ENCODE measurements at regions not wholly inside any gene's neighbourhood (a gene's known extent, or its start where the extent isn't known, plus 50 kb on each side); places are given as distances from the start of the nearest gene placed in this dataset.

DNA sequence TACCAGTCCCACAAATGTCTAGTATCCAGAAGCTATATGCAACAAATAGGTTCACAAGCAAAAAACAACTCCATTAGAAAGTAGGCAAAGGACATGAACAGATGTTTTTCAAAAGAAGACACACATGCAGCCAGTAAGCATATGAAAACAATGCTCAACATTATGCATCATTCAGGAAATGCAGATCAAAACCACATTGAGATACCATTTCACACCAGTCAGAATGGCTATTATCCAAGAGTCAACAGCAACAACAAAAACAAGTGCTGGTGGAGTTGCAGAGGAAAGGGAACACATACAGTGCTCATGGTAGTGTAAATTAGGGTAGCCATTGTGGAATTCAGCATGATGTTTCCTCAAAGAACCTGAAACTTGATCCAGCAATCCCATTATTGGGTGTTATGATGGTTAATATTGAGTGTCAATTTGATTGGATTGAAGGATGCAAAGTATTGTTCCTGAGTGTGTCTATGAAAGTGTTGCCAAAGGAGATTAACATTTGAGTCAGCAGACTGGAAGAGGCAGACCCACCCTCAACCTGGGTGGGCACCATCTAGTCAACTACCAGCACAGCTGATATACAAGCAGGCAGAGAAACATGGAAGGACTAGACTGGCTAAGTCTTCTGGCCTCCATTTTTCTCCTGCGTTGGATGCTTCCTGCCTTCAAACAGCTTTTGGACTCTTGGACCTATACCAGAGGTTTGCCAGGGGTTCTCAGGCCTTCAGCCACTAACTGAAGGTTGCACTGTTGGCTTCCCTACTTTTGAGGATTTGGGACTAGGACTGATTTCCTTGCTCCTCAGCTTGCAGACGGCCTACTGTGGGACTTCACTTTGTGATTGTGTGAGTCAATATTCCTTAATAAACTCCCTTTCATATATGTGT lies 218.4 kb upstream of the SEMA3D start:
- ATAC-seq (ENCODE audit: low read depth in 2 of 2) (no peak), DNase-seq (no peak)
- Histone ChIP-seq H3K27ac (ENCODE audit: insufficient read depth, low read length, poor library complexity, severe bottlenecking) (no peak overlapping the region), H3K4me1 (ENCODE audit: control insufficient read depth, insufficient read depth, low read length, poor library complexity, severe bottlenecking) (no peaks in the 10 kb centered on the region), H3K27me3 (ENCODE audit: control insufficient read depth, insufficient read depth, low read length) (no peaks in the 10 kb centered on the region), H3K9me3 (ENCODE audit: control insufficient read depth in 2 of 2, low read length in 2 of 2) (no peaks in the 10 kb centered on the region), H3K4me3 (ENCODE audit: low read depth, low read length) (no peak overlapping the region), H3K36me3 (ENCODE audit: control insufficient read depth, insufficient read depth, low read length) (no peaks in the 10 kb centered on the region)
- Mint-ChIP-seq H3K9me3 (peaks cover 0 to 11% (median 3%) of the 10 kb centered on the region in 7 donors), H3K4me1 (no peaks in the 10 kb centered on the region), H3K27me3 (no peaks in the 10 kb centered on the region), H3K4me3 (no peak overlapping the region), H3K27ac (no peak overlapping the region), H3K36me3 (no peaks in the 10 kb centered on the region)

DNA sequence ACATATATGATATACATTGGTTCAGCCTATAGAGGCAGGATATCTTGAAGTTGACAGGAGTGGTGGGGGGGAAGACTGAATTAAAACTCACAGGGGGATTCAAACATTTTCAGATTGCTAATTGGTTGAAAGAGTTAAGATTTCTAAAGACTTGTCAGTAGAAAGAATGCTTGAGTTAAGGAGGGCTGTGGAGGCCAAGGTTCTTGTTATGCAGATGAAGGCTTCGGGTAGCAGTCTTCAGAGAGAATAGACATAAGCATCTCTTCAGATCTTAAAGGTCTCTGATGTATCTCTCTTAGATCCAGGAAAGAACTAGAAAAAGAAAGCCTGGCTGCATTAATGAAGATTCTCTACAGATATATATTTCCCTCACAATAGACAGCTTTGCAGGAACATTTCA lies 209.8 kb upstream of the SEMA3D start:
- ATAC-seq (ENCODE audit: low read depth in 2 of 2): no peak
- no peak for DNase-seq

GRCh38 chr7:85392789-85393188 lies 205.9 kb upstream of the SEMA3D start:
- Mint-ChIP-seq H3K4me3 (no peak overlapping the region), H3K27ac (no peak overlapping the region), H3K27me3 (no peaks in the 10 kb centered on the region), H3K36me3 (no peaks in the 10 kb centered on the region), H3K4me1 (no peaks in the 10 kb centered on the region), H3K9me3 (peaks cover 4 to 22% (median 8%) of the 10 kb centered on the region in 7 donors)
- no peaks in the 10 kb centered on the region for H3K4me1 ChIP-seq (ENCODE audit: control insufficient read depth, insufficient read depth, low read length, poor library complexity, severe bottlenecking)
- no peak for ATAC-seq (ENCODE audit: low read depth in 2 of 2)
- no peak for DNase-seq
- H3K27ac ChIP-seq (ENCODE audit: insufficient read depth, low read length, poor library complexity, severe bottlenecking): no peak overlapping the region
- no peak overlapping the region for H3K4me3 ChIP-seq (ENCODE audit: low read depth, low read length)
- H3K27me3 ChIP-seq (ENCODE audit: control insufficient read depth, insufficient read depth, low read length): no peaks in the 10 kb centered on the region
- H3K9me3 ChIP-seq (ENCODE audit: control insufficient read depth in 2 of 2, low read length in 2 of 2): peaks cover 0 to 6% of the 10 kb centered on the region in 2 experiments
- no peaks in the 10 kb centered on the region for H3K36me3 ChIP-seq (ENCODE audit: control insufficient read depth, insufficient read depth, low read length)

More for the DNA sequence above, 209.8 kb upstream of the SEMA3D start:
- no peaks in the 10 kb centered on the region for H3K36me3 Mint-ChIP-seq
- H3K27me3 Mint-ChIP-seq: no peaks in the 10 kb centered on the region
- Histone ChIP-seq H3K36me3 (ENCODE audit: control insufficient read depth, insufficient read depth, low read length) (no peaks in the 10 kb centered on the region), H3K27me3 (ENCODE audit: control insufficient read depth, insufficient read depth, low read length) (no peaks in the 10 kb centered on the region), H3K4me1 (ENCODE audit: control insufficient read depth, insufficient read depth, low read length, poor library complexity, severe bottlenecking) (no peaks in the 10 kb centered on the region), H3K9me3 (ENCODE audit: control insufficient read depth in 2 of 2, low read length in 2 of 2) (peaks cover 0 to 9% of the 10 kb centered on the region in 2 experiments), H3K4me3 (ENCODE audit: low read depth, low read length) (no peak overlapping the region), H3K27ac (ENCODE audit: insufficient read depth, low read length, poor library complexity, severe bottlenecking) (no peak overlapping the region)
- no peak overlapping the region for H3K4me3 Mint-ChIP-seq
- H3K9me3 Mint-ChIP-seq: peaks cover 4 to 14% (median 8%) of the 10 kb centered on the region in 7 donors
- no peaks in the 10 kb centered on the region for H3K4me1 Mint-ChIP-seq
- peak overlapping the region in 1 of 3 donors; percentile 50 for H3K27ac Mint-ChIP-seq

GRCh38 chr7:85392326-85392725 lies 205.5 kb upstream of the SEMA3D start:
- no peak overlapping the region for H3K27ac ChIP-seq (ENCODE audit: insufficient read depth, low read length, poor library complexity, severe bottlenecking)
- H3K4me1 ChIP-seq (ENCODE audit: control insufficient read depth, insufficient read depth, low read length, poor library complexity, severe bottlenecking): no peaks in the 10 kb centered on the region
- H3K27me3 Mint-ChIP-seq: no peaks in the 10 kb centered on the region
- no peak overlapping the region for H3K4me3 Mint-ChIP-seq
- H3K4me1 Mint-ChIP-seq: no peaks in the 10 kb centered on the region
- peaks cover 2 to 22% (median 8%) of the 10 kb centered on the region in 7 donors for H3K9me3 Mint-ChIP-seq
- H3K36me3 Mint-ChIP-seq: no peaks in the 10 kb centered on the region
- H3K4me3 ChIP-seq (ENCODE audit: low read depth, low read length): no peak overlapping the region
- no peaks in the 10 kb centered on the region for H3K27me3 ChIP-seq (ENCODE audit: control insufficient read depth, insufficient read depth, low read length)
- H3K27ac Mint-ChIP-seq: no peak overlapping the region
- ATAC-seq (ENCODE audit: low read depth in 2 of 2) (no peak), DNase-seq (no peak)
- H3K9me3 ChIP-seq (ENCODE audit: control insufficient read depth in 2 of 2, low read length in 2 of 2): peaks cover 0 to 6% of the 10 kb centered on the region in 2 experiments
- H3K36me3 ChIP-seq (ENCODE audit: control insufficient read depth, insufficient read depth, low read length): no peaks in the 10 kb centered on the region

DNA sequence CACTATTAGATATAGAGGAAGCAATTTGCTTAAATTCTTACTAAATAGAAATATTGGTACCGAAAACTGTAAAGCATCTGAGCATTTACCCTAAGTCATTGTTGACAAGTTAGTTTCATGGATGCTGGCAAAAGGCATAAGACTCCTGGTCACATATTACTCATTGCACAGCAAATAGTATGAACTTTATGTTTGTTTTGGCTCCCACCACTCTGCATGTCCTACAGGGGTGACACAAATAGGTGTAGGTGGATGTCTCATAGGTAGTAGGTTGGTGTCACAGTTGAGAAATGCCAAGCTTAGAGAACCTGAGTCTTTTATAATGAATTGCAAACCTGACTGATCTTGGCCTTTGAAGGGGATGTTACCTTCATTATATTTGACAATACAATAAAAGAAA lies 199.6 kb upstream of the SEMA3D start:
- H3K27me3 Mint-ChIP-seq: no peaks in the 10 kb centered on the region
- H3K4me3 ChIP-seq (ENCODE audit: low read depth, low read length): no peak overlapping the region
- DNase-seq: no peak
- H3K9me3 ChIP-seq (ENCODE audit: control insufficient read depth in 2 of 2, low read length in 2 of 2): peaks cover 0 to 2% of the 10 kb centered on the region in 2 experiments
- H3K9me3 Mint-ChIP-seq: peaks cover 0 to 18% (median 5%) of the 10 kb centered on the region in 7 donors
- no peak overlapping the region for H3K27ac ChIP-seq (ENCODE audit: insufficient read depth, low read length, poor library complexity, severe bottlenecking)
- no peak overlapping the region for H3K27ac Mint-ChIP-seq
- H3K4me1 ChIP-seq (ENCODE audit: control insufficient read depth, insufficient read depth, low read length, poor library complexity, severe bottlenecking): no peaks in the 10 kb centered on the region
- no peak for ATAC-seq (ENCODE audit: low read depth in 2 of 2)
- no peaks in the 10 kb centered on the region for H3K4me1 Mint-ChIP-seq
- H3K4me3 Mint-ChIP-seq: no peak overlapping the region
- no peaks in the 10 kb centered on the region for H3K36me3 ChIP-seq (ENCODE audit: control insufficient read depth, insufficient read depth, low read length)
- H3K36me3 Mint-ChIP-seq: no peaks in the 10 kb centered on the region
- no peaks in the 10 kb centered on the region for H3K27me3 ChIP-seq (ENCODE audit: control insufficient read depth, insufficient read depth, low read length)

DNA sequence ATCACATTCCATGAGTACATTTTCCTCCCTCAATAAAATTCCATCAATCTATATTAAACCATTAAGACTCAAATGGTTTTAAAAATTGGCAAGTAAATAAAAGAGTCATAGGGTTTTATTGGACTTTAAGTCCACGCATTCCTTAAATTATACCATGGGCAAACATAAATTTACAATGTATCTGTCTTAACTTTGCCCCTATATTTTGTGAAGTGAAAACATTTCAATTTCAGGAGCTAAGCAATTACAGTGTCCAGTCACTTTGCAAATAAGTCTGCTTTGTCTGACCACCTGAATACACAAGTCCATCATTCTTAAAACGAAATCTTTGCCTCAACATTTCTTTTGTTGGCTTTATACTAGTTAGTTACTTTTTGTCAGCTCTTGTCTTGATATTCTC lies 197.5 kb upstream of the SEMA3D start:
- Mint-ChIP-seq H3K36me3 (no peaks in the 10 kb centered on the region), H3K4me3 (no peak overlapping the region), H3K4me1 (no peaks in the 10 kb centered on the region), H3K9me3 (peaks cover 0 to 11% (median 4%) of the 10 kb centered on the region in 7 donors), H3K27ac (no peak overlapping the region), H3K27me3 (no peaks in the 10 kb centered on the region)
- no peak for ATAC-seq (ENCODE audit: low read depth in 2 of 2)
- Histone ChIP-seq H3K36me3 (ENCODE audit: control insufficient read depth, insufficient read depth, low read length) (no peaks in the 10 kb centered on the region), H3K9me3 (ENCODE audit: control insufficient read depth in 2 of 2, low read length in 2 of 2) (peaks cover 0 to 2% of the 10 kb centered on the region in 2 experiments), H3K27me3 (ENCODE audit: control insufficient read depth, insufficient read depth, low read length) (no peaks in the 10 kb centered on the region), H3K4me1 (ENCODE audit: control insufficient read depth, insufficient read depth, low read length, poor library complexity, severe bottlenecking) (no peaks in the 10 kb centered on the region), H3K4me3 (ENCODE audit: low read depth, low read length) (no peak overlapping the region), H3K27ac (ENCODE audit: insufficient read depth, low read length, poor library complexity, severe bottlenecking) (no peak overlapping the region)
- DNase-seq: no peak

- Histone ChIP-seq H3K9me3 (ENCODE audit: control insufficient read depth in 2 of 2, low read length in 2 of 2) (no peaks in the 10 kb centered on the region), H3K4me1 (ENCODE audit: control insufficient read depth, insufficient read depth, low read length, poor library complexity, severe bottlenecking) (no peaks in the 10 kb centered on the region), H3K4me3 (ENCODE audit: low read depth, low read length) (no peak overlapping the region), H3K36me3 (ENCODE audit: control insufficient read depth, insufficient read depth, low read length) (no peaks in the 10 kb centered on the region), H3K27me3 (ENCODE audit: control insufficient read depth, insufficient read depth, low read length) (no peaks in the 10 kb centered on the region), H3K27ac (ENCODE audit: insufficient read depth, low read length, poor library complexity, severe bottlenecking) (no peak overlapping the region)
- Mint-ChIP-seq H3K9me3 (peaks cover 3 to 18% (median 10%) of the 10 kb centered on the region in 7 donors), H3K27me3 (no peaks in the 10 kb centered on the region), H3K4me3 (no peak overlapping the region), H3K4me1 (no peaks in the 10 kb centered on the region), H3K36me3 (no peaks in the 10 kb centered on the region), H3K27ac (no peak overlapping the region)
- no peak for ATAC-seq (ENCODE audit: low read depth in 2 of 2)
- no peak for DNase-seq
Observed at GRCh38 chr7:85381212-85381611, 194.4 kb upstream of the SEMA3D start.

GRCh38 chr7:85376589-85376988 lies 189.7 kb upstream of the SEMA3D start:
- Histone ChIP-seq H3K27me3 (ENCODE audit: control insufficient read depth, insufficient read depth, low read length) (no peaks in the 10 kb centered on the region), H3K4me3 (ENCODE audit: low read depth, low read length) (no peak overlapping the region), H3K36me3 (ENCODE audit: control insufficient read depth, insufficient read depth, low read length) (no peaks in the 10 kb centered on the region), H3K27ac (ENCODE audit: insufficient read depth, low read length, poor library complexity, severe bottlenecking) (no peak overlapping the region), H3K9me3 (ENCODE audit: control insufficient read depth in 2 of 2, low read length in 2 of 2) (no peaks in the 10 kb centered on the region), H3K4me1 (ENCODE audit: control insufficient read depth, insufficient read depth, low read length, poor library complexity, severe bottlenecking) (no peaks in the 10 kb centered on the region)
- no peak overlapping the region for H3K4me3 Mint-ChIP-seq
- ATAC-seq (ENCODE audit: low read depth in 2 of 2) (no peak), DNase-seq (no peak)
- peaks cover 2 to 18% (median 6%) of the 10 kb centered on the region in 7 donors for H3K9me3 Mint-ChIP-seq
- no peaks in the 10 kb centered on the region for H3K36me3 Mint-ChIP-seq
- H3K4me1 Mint-ChIP-seq: no peaks in the 10 kb centered on the region
- no peaks in the 10 kb centered on the region for H3K27me3 Mint-ChIP-seq
- no peak overlapping the region for H3K27ac Mint-ChIP-seq

Data from CD4-positive, CD25-positive, alpha-beta regulatory T cell (primary cell).